IMR-90 (cell line): ENCODE measurements at regions not wholly inside any gene's neighbourhood (a gene's known extent, or its start where the extent isn't known, plus 50 kb on each side); places are given as distances from the start of the nearest gene placed in this dataset.

Experiments used
- ATAC-seq: fragments of 200-7000 bp; cut with Tn5 transposase; 2 replicates; pipeline ENCODE4 v1.9.1; 2020; ENCODE audit warnings: low read depth, mild to moderate bottlenecking, moderate library complexity
- BruUV-seq: library from RNA; stranded (reverse); fragments of 400-500 nt; replicated peaks from 2 replicates; lab custom pipeline; 2021; lab: Mats Ljungman, UMichigan
- CTCF ChIA-PET: fragments of 300-600 bp; formaldehyde crosslinking; extraction: SDS; loops from one replicate; lab custom pipeline; 2021; ENCODE audit warnings: antibody characterized with exemption; lab: Yijun Ruan, JAX
- POLR2A ChIA-PET: fragments of 300-600 bp; sonication (Branson Sonifier 250); formaldehyde crosslinking; loops from one replicate; lab custom pipeline; 2022; ENCODE audit warnings: antibody characterized with exemption; ENCODE audit not compliant: unreplicated experiment; lab: Charles Lee
- DNase-seq: peaks from one replicate; pipeline ENCODE4 v3.0.0; 2013
- H2AFZ ChIP-seq: replicated peaks from 2 replicates; pipeline ENCODE3; 2013; ENCODE audit warnings: low read length, mild to moderate bottlenecking; ENCODE audit not compliant: poor library complexity
- H2AK5ac ChIP-seq: 2 replicates; pipeline ENCODE4 v1.6.1; 2013; ENCODE audit warnings: low read depth, low read length, inconsistent platforms
- H2AK9ac ChIP-seq: replicated peaks from 2 replicates; pipeline ENCODE3; 2013; ENCODE audit warnings: mild to moderate bottlenecking, low read depth, low read length, moderate library complexity; ENCODE audit not compliant: poor library complexity
- H2BK120ac ChIP-seq: 2 replicates; pipeline ENCODE4 v1.6.1; 2013; ENCODE audit warnings: low read depth, low read length, inconsistent platforms
- H2BK15ac ChIP-seq: 3 replicates; pipeline ENCODE4 v1.6.1; 2013; ENCODE audit warnings: low read depth, low read length, inconsistent platforms
- H2BK20ac ChIP-seq: 2 replicates; pipeline ENCODE4 v1.6.1; 2013; ENCODE audit warnings: low read depth, mild to moderate bottlenecking, inconsistent platforms, low read length, moderate library complexity
- H2BK5ac ChIP-seq: 2 replicates; pipeline ENCODE4 v1.6.1; 2013; ENCODE audit warnings: mild to moderate bottlenecking, low read depth, low read length, inconsistent platforms; ENCODE audit not compliant: poor library complexity, severe bottlenecking
- H3K14ac ChIP-seq: replicated peaks from 2 replicates; pipeline ENCODE4 v1.6.1; 2013; ENCODE audit warnings: low read depth, low read length, inconsistent platforms
- H3K18ac ChIP-seq: 2 replicates; pipeline ENCODE4 v1.6.1; 2013; ENCODE audit warnings: low read depth, low read length, control low read depth
- H3K23ac ChIP-seq: 2 replicates; pipeline ENCODE4 v1.6.1; 2013; ENCODE audit warnings: low read depth, low read length, inconsistent platforms
- H3K27ac ChIP-seq: 2 replicates; pipeline ENCODE4 v1.5.1; 2013; ENCODE audit warnings: mild to moderate bottlenecking, control low read depth, low read length; ENCODE audit not compliant: insufficient read depth
- H3K27me3 ChIP-seq: 2 replicates; pipeline ENCODE4 v1.6.1; 2013; ENCODE audit warnings: low read length; ENCODE audit not compliant: control insufficient read depth, insufficient read depth
- H3K36me3 ChIP-seq: 2 replicates; pipeline ENCODE4 v1.6.1; 2013; ENCODE audit warnings: low read length, mixed read lengths; ENCODE audit not compliant: control insufficient read depth, insufficient read depth
- H3K4ac ChIP-seq: 2 replicates; pipeline ENCODE4 v1.6.1; 2013; ENCODE audit warnings: low read depth, low read length, inconsistent platforms
- H3K4me1 ChIP-seq: 2 replicates; pipeline ENCODE4 v1.6.1; 2013; ENCODE audit warnings: low read length, mixed read lengths; ENCODE audit not compliant: control insufficient read depth, insufficient read depth
- H3K4me2 ChIP-seq: 2 replicates; pipeline ENCODE4 v1.6.1; 2013; ENCODE audit warnings: low read depth, mild to moderate bottlenecking, control low read depth, low read length, moderate library complexity
- H3K4me3 ChIP-seq: 2 replicates; pipeline ENCODE4 v1.5.1; 2013; ENCODE audit warnings: low read depth, mild to moderate bottlenecking, control low read depth, low read length, moderate library complexity; ENCODE audit not compliant: insufficient read depth
- H3K56ac ChIP-seq: 2 replicates; pipeline ENCODE4 v1.6.1; 2013; ENCODE audit warnings: low read length, inconsistent platforms; ENCODE audit not compliant: insufficient read depth; ENCODE audit errors: extremely low read depth
- H3K79me1 ChIP-seq, 2 experiments: 2 replicates each; pipeline ENCODE4 v1.6.1; 2013; ENCODE audit warnings: low read length in 2 of 2, inconsistent platforms in 1 of 2, low read depth in 1 of 2
- H3K9ac ChIP-seq: 2 replicates; pipeline ENCODE4 v1.6.1; 2013; ENCODE audit warnings: low read depth, low read length, control low read depth
- H3K9me1 ChIP-seq: 2 replicates; pipeline ENCODE4 v1.6.1; 2013; ENCODE audit warnings: low read length, inconsistent platforms; ENCODE audit not compliant: insufficient read depth
- H3K9me3 ChIP-seq: 2 replicates; pipeline ENCODE4 v1.6.1; 2013; ENCODE audit warnings: low read length; ENCODE audit not compliant: control insufficient read depth, insufficient read depth
- H4K20me1 ChIP-seq: 2 replicates; pipeline ENCODE4 v1.6.1; 2013; ENCODE audit warnings: low read length, inconsistent platforms; ENCODE audit not compliant: insufficient read depth
- H4K5ac ChIP-seq: 2 replicates; pipeline ENCODE4 v1.6.1; 2013; ENCODE audit warnings: mild to moderate bottlenecking, low read depth, low read length, control low read depth
- H4K8ac ChIP-seq, 2 experiments: 2 replicates each; pipeline ENCODE4 v1.6.1; 2013; ENCODE audit warnings: low read depth in 2 of 2, low read length in 2 of 2, control low read depth in 1 of 2, inconsistent platforms in 1 of 2
- H4K91ac ChIP-seq: 2 replicates; pipeline ENCODE4 v1.6.1; 2013; ENCODE audit warnings: low read depth, low read length, inconsistent platforms; ENCODE audit not compliant: insufficient read depth
- CEBPB ChIP-seq: IDR thresholded peaks from 2 replicates; pipeline ENCODE4 v1.6.1; 2012; ENCODE audit warnings: low read depth, low read length, improper control_type of control experiment
- FOS ChIP-seq: fragments of 150-350 bp; IDR thresholded peaks from 2 replicates; pipeline ENCODE4 v1.6.1; 2016; ENCODE audit warnings: low read depth, low read length
- MAFK ChIP-seq: IDR thresholded peaks from 2 replicates; pipeline ENCODE4 v1.6.1; 2012; ENCODE audit warnings: low read depth, low read length, improper control_type of control experiment
- RCOR1 ChIP-seq: IDR thresholded peaks from 2 replicates; pipeline ENCODE4 v1.6.1; 2012; ENCODE audit warnings: mild to moderate bottlenecking, low read length, improper control_type of control experiment; ENCODE audit not compliant: insufficient replicate concordance
- WGBS, 2 experiments: methylation state at CpG; one replicate each; pipeline versions ENCODE4 v1.1.5 to v1.1.7; 2013; ENCODE audit warnings: missing lambda C conversion rate in 2 of 2; ENCODE audit not compliant: insufficient read length in 1 of 2; ENCODE audit errors: extremely low coverage in 2 of 2; 5-methylcytosine and 5-hydroxymethylcytosine counted together
- dilution Hi-C: fragments of 300-500 bp; cut with HindIII; formaldehyde crosslinking; loops from one replicate; pipeline ENCODE4 v1.14.3; 2018; ENCODE audit warnings: low sequenced_read_pairs; ENCODE audit not compliant: unreplicated experiment
- in situ Hi-C: fragments of 300-500 bp; cut with MboI; formaldehyde crosslinking; loops from 3 replicates; pipeline ENCODE4 v1.14.3; 2019; ENCODE audit warnings: low sequenced_read_pairs, inconsistent platforms, mixed read lengths
- intact Hi-C: fragments of 100-400 bp; cut with micrococcal nuclease; formaldehyde crosslinking; loops from 2 replicates; pipeline ENCODE4 v1.10.0; 2022

GRCh38 chr11:37511425-37511933 is 913.4 kb upstream of the RAG2 start:
- Histone ChIP-seq H4K20me1 (no peaks in the 10 kb centered on the region), H2AK9ac (peak overlapping the region; percentile 90), H3K56ac (no peak overlapping the region), H2BK120ac (peak overlapping the region; percentile 86), H4K5ac (no peak overlapping the region), H3K9ac (no peak overlapping the region), H3K14ac (peak overlapping the region; percentile 79), H2BK15ac (peak overlapping the region; percentile 76; the same call in 2 of the 3 replicates), H3K18ac (no peak overlapping the region), H4K8ac (peak overlapping the region in 1 of 2 experiments; percentile 65; a peak in 2 of 4 replicates), H3K23ac (peak overlapping the region; percentile 82; the same call in 1 of the 2 replicates), H3K4ac (peak overlapping the region; percentile 71), H3K9me1 (peaks cover 4% of the 10 kb centered on the region; the same call in 1 of the 2 replicates), H2BK20ac (peak overlapping the region; percentile 69), H3K4me3 (no peak overlapping the region), H3K4me2 (no peak overlapping the region), H2BK5ac (peak overlapping the region; percentile 80), H3K79me1 (no peaks in the 10 kb centered on the region), H3K27me3 (no peaks in the 10 kb centered on the region), H3K9me3 (no peaks in the 10 kb centered on the region), H3K36me3 (no peaks in the 10 kb centered on the region), H4K91ac (peak overlapping the region; percentile 62), H2AFZ (peak overlapping the region; percentile 73), H3K27ac (no peak overlapping the region), H2AK5ac (peak overlapping the region; percentile 17; the same call in 1 of the 2 replicates), H3K4me1 (peaks cover 6% of the 10 kb centered on the region)
- DNase-seq: peak; percentile 63
- ChIA-PET POLR2A (no interaction called here), CTCF (interaction anchor here (0.6 kb wide), 1 partner anchor 747 kb away, joined by 6 read pairs; no protein-coding TSS in a partner anchor)
- no TSS peak for BruUV-seq
- WGBS, 2 experiments: no CpG with 5 or more reads among the region's 1 CpG
- intact Hi-C loops (no loop called here), in situ Hi-C loops (no loop called here), dilution Hi-C loops (no loop called here)
- TF ChIP-seq CEBPB (peak; percentile 93), FOS (0 out of 2 replicates have a peak, but pooled peaks have one; percentile 18), MAFK (no peak), RCOR1 (no peak)
- peak; percentile 88 for ATAC-seq
